Immature natural killer cell (primary cell): ENCODE measurements at regions not wholly inside any gene's neighbourhood (a gene's known extent, or its start where the extent isn't known, plus 50 kb on each side); places are given as distances from the start of the nearest gene placed in this dataset.

Source experiments
- DNase-seq, 3 donors: peaks; one replicate each; pipeline ENCODE4 v3.0.0; 2022; ENCODE audit warnings: mixed read lengths in 1 of 3
- H3K27ac Mint-ChIP-seq, 6 donors: one replicate each; pipeline ENCODE4 v1.8.0; 2020; ENCODE audit warnings: mixed read lengths in 6 of 6, mild to moderate bottlenecking in 5 of 6, inconsistent platforms in 4 of 6, moderate library complexity in 3 of 6
- H3K27me3 Mint-ChIP-seq, 3 donors: one replicate each; pipeline ENCODE4 v1.8.0; 2020 to 2021; ENCODE audit warnings: low read depth in 3 of 3, mild to moderate bottlenecking in 3 of 3, mixed read lengths in 3 of 3, moderate library complexity in 3 of 3, inconsistent platforms in 1 of 3
- H3K36me3 Mint-ChIP-seq, 3 donors: one replicate each; pipeline ENCODE4 v1.8.0; 2020; ENCODE audit warnings: mixed read lengths in 3 of 3, inconsistent platforms in 2 of 3, mild to moderate bottlenecking in 2 of 3
- H3K4me1 Mint-ChIP-seq, 2 donors: one replicate each; pipeline ENCODE4 v1.8.0; 2020; ENCODE audit warnings: inconsistent platforms in 2 of 2, mild to moderate bottlenecking in 2 of 2, mixed read lengths in 2 of 2, moderate library complexity in 1 of 2
- H3K4me3 Mint-ChIP-seq, 5 donors: one replicate each; pipeline ENCODE4 v1.8.0; 2020; ENCODE audit warnings: mild to moderate bottlenecking in 5 of 5, mixed read lengths in 5 of 5, inconsistent platforms in 3 of 5, moderate library complexity in 3 of 5
- H3K9me3 Mint-ChIP-seq, 6 donors: one replicate each; pipeline ENCODE4 v1.8.0; 2020; ENCODE audit warnings: mild to moderate bottlenecking in 6 of 6, mixed read lengths in 6 of 6, inconsistent platforms in 4 of 6, moderate library complexity in 3 of 6

DNA sequence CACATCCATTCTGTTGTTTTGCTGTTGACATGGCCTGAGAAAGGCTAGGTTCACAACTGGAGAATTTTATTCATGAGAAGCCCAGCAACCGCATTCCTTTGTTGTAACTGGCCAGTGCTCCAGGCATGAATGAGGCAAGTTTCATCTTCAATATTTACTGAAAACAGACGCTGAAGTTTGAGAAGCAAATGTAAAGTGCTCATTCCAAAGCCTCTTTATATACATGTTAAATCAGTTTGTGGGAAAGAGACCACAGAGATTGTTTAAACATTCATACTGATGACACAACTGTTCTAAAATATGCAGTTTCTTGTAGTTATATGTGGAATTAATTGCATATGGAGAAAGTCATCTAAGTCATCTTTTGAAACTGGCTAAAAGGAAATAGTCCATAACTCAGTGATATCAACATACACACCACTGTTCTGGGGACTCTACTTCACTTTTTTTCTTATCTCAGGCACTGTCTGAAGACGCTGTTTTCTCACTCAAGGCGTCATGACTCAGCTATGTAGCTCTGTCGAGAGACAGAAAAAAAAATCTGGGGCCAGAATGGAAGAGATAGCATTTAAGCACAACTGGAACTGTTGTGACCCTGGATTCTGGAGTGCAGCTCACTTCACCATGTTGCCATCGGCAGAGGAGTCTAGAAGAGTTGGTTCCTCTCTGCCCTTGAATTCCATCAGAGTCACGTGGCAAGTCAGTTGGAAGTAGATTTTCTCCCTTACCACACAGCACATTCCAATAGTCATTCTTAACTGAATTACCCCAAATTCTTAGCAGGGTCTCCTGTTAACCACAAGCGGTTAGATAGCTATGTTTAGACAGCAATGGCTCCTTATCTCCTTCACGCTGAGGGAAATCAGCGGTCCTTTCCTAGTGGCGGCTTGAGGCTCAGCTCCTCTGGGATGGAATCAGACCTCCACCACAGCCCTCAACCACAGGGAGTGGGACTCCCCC lies 258.4 kb upstream of the HMGA2 start:
- no peak for DNase-seq
- H3K27me3 Mint-ChIP-seq, result peaks cover 0 to 5% (median 2%) of the 10 kb centered on the region in 3 donors
- no peaks in the 10 kb centered on the region for H3K36me3 Mint-ChIP-seq
- H3K4me3 Mint-ChIP-seq, result no peak overlapping the region
- no peaks in the 10 kb centered on the region for H3K9me3 Mint-ChIP-seq
- H3K27ac Mint-ChIP-seq, result no peak overlapping the region
- H3K4me1 Mint-ChIP-seq, result no peaks in the 10 kb centered on the region

DNA sequence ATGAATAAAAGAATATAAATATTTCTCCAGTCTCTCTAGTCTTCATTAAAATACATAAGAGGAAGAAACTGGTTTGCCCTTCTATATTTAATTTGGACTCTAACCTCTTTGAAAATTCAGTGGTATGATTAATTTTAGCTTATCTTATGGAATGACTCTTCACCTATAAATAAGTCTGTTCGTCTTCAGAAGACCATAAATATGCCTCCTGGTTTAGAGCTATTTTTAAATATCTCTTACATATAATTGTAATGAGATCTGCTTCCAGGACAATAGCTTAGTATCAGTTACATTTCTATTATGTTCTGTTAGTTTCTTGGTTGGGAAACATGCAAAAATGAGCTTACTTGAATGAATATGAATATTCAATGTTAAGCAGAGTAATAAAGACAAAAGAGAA lies 257.5 kb upstream of the HMGA2 start:
- Mint-ChIP-seq H3K4me3 (no peak overlapping the region), H3K4me1 (no peaks in the 10 kb centered on the region), H3K27me3 (peaks cover 0 to 5% (median 0%) of the 10 kb centered on the region in 3 donors), H3K36me3 (no peaks in the 10 kb centered on the region), H3K9me3 (no peaks in the 10 kb centered on the region), H3K27ac (no peak overlapping the region)
- DNase-seq, result no peak

DNA sequence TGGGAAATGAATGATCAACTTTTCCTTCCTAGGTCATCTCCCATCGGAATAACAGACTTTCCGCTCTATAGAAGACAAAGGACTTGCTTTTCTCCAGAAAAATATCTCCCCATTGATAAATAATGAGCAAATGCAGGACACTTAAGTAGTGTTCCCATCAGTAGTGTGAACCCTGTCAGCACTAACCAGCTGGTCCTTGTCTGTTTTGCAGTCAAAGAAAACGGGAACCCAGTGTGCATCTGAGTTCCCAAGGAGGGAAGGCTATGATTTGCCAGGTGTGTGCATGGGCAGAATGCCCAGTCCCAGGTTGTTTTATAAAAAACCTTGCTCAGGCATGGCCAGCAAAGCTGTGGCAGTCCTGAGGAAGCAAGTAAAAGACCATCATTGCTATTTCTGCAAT lies 256.5 kb upstream of the HMGA2 start:
- Mint-ChIP-seq H3K27ac (no peak overlapping the region), H3K36me3 (no peaks in the 10 kb centered on the region), H3K9me3 (peaks cover 0 to 2% (median 0%) of the 10 kb centered on the region in 6 donors), H3K27me3 (peaks cover 0 to 5% (median 2%) of the 10 kb centered on the region in 3 donors), H3K4me1 (no peaks in the 10 kb centered on the region), H3K4me3 (no peak overlapping the region)
- no peak for DNase-seq

DNA sequence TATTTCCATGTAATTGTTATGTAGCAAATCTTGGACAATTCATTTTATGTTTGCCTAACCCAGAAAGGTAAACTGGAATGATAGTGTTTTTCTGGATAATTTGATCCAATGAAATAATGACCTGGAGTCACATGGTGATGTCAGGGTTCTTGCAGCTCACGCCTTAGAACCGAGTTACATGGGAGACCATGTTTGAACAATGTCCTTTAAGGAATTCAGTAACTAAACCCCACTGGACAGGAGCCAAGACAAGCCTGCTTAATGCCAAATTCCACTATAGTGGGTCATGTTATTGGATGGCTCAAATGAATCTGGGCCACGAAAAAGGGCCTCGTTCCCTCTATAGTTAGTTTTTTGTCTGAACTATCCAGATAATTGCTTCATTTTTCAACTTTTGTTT lies 255.8 kb upstream of the HMGA2 start:
- no peaks in the 10 kb centered on the region for H3K4me1 Mint-ChIP-seq
- no peak for DNase-seq
- H3K27ac Mint-ChIP-seq, result no peak overlapping the region
- no peaks in the 10 kb centered on the region for H3K36me3 Mint-ChIP-seq
- H3K4me3 Mint-ChIP-seq, result no peak overlapping the region
- peaks cover under 1 to 6% (median 4%) of the 10 kb centered on the region in 6 donors for H3K9me3 Mint-ChIP-seq
- H3K27me3 Mint-ChIP-seq, result peaks cover 0 to 5% (median 2%) of the 10 kb centered on the region in 3 donors

DNA sequence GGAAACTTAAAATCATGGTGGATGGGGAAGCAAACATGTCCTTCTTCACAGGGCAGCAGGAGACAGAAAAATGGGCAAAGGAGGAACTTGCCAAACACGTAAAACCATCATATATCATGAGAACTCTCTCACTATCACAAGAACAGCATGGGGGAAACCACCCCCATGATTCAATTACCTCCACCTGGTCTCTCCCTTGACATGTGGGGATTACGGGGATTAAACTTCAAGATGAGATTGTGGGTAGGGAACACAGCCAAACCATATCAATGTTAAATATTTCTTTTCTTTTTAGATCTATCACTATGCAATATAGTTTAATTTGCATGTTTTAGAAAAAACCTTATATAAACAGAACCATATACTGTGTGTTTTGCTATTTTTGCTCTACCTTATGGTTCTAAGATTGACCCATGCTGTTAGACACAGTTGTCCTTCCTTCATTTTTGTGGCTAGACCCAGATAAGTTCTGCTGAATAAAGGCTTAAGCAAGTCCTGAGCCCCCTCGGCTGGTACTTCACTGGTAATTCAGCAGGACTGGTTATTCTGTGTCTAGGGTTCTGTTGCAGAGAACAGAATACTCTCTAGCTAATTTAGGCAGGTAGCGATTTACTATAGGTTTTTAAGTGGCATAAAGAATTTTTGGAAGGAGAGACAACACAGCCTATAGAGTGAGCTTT lies 253.7 kb upstream of the HMGA2 start:
- no peak overlapping the region for H3K4me3 Mint-ChIP-seq
- peaks cover 2 to 24% (median 13%) of the 10 kb centered on the region in 6 donors for H3K9me3 Mint-ChIP-seq
- no peak for DNase-seq
- no peak overlapping the region for H3K27ac Mint-ChIP-seq
- H3K36me3 Mint-ChIP-seq, result no peaks in the 10 kb centered on the region
- H3K27me3 Mint-ChIP-seq, result peaks cover 0 to 5% (median 2%) of the 10 kb centered on the region in 3 donors
- H3K4me1 Mint-ChIP-seq, result no peaks in the 10 kb centered on the region

DNA sequence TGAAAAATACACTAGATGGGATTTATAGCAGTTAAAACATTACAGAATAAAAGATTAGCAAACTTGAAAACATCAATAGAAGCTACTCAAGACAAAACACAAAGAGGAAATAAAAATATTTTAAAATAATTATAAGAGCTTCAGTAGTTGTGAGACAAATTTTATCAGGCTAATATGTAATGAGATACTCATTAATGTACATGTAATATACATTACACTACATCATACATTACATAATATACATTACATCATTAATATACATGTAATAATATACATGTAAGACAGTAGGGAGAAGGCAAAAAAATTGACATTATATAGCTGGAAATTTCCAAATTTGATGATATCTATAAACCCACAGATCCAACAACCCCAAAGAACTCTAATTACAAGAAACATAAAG lies 249.4 kb upstream of the HMGA2 start:
- H3K36me3 Mint-ChIP-seq, result no peaks in the 10 kb centered on the region
- H3K27ac Mint-ChIP-seq, result no peak overlapping the region
- peaks cover 5 to 27% (median 13%) of the 10 kb centered on the region in 6 donors for H3K9me3 Mint-ChIP-seq
- no peak for DNase-seq
- peaks cover 0 to 3% (median 2%) of the 10 kb centered on the region in 3 donors for H3K27me3 Mint-ChIP-seq
- no peak overlapping the region for H3K4me3 Mint-ChIP-seq
- no peaks in the 10 kb centered on the region for H3K4me1 Mint-ChIP-seq

DNA sequence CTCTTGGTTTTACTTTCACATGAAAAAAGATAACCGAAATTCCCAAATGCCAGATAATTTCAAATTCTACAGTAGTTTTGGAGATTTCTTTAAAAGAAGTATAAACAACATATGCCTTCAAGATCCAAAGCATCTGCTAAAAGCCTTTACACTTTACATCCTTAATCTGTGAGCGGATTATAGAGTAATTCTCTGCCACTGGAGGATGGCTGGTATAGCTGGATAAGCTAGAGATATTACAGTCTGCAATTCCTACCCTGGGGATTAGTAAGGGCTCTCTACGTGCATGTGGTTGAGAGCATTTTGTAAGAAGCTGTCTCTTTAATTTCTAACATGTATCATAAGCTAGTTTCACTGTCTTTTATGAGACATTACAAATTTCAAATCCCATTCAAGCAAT lies 240.3 kb upstream of the HMGA2 start:
- Mint-ChIP-seq H3K4me3 (no peak overlapping the region), H3K27me3 (peaks cover 0 to 6% (median 2%) of the 10 kb centered on the region in 3 donors), H3K4me1 (no peaks in the 10 kb centered on the region), H3K9me3 (peaks cover 0 to 1% (median 0%) of the 10 kb centered on the region in 6 donors), H3K36me3 (no peaks in the 10 kb centered on the region), H3K27ac (no peak overlapping the region)
- no peak for DNase-seq

DNA sequence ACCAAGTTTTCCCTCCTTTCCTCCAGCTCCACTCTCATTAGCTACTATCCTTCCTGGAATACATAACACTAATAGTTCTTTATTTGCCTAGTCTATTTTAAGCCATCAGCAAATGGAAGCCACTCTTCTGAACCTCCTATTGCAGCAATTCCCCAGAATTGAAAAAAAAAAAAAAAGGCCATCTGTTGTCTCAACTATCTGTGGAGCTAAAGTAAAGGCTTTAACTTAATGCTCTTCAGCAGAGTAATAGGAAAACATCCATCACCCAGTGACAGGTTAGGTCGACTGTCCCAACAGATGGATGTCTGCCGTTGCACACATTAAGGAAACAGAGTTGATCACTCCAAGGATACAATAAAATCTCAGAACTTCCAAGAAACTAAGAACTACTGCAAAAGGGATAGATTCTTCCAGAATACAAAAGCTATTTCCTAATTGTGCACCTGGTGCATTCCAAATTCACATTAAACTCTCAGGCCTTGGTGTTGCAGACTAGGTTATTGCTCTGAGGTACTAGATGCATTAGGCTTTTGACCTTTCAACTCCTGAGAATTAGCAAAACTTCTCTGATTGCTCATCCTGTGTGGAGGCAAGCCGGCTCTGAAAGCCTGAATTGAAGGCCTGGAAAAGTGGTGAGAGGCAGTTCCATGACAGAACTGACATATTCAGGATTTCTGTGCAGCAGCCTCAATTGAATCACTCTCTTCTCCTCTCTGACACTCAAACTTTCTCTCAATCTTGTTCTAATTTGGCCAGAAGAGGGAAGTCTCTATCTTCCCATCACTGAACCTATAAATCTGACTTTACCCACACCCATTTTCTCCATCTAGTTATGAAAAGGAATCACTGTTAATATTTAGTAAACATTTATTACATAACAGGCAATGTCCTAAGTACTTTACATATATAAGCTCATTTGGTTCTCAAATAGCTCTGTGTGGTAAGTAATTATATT lies 238.4 kb upstream of the HMGA2 start:
- Mint-ChIP-seq H3K9me3 (no peaks in the 10 kb centered on the region), H3K4me3 (no peak overlapping the region), H3K27me3 (peaks cover 0 to 2% (median 2%) of the 10 kb centered on the region in 3 donors), H3K4me1 (no peaks in the 10 kb centered on the region), H3K36me3 (no peaks in the 10 kb centered on the region), H3K27ac (no peak overlapping the region)
- DNase-seq, result no peak

DNA sequence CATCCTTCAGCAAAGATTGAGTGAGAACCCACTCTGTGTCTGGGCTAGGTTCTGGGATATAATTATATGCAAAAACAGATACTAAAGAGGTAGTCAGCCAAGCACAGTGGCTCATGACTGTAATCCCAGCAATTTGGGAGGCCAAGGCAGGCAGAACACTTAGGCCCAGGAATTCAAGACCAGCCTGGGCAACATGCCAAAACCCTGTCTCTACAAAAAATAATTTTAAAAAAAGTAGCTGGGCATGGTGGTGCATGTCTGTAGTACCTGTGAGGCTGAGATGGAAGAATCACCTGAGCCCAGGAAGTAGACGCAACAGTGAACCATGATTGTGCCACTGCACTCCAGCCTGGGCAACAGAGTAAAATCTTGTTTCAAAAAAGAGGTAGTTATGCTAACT lies 237.5 kb upstream of the HMGA2 start:
- Mint-ChIP-seq H3K9me3 (no peaks in the 10 kb centered on the region), H3K27ac (no peak overlapping the region), H3K27me3 (peaks cover 2 to 3% (median 2%) of the 10 kb centered on the region in 3 donors), H3K36me3 (no peaks in the 10 kb centered on the region), H3K4me1 (no peaks in the 10 kb centered on the region), H3K4me3 (no peak overlapping the region)
- no peak for DNase-seq

DNA sequence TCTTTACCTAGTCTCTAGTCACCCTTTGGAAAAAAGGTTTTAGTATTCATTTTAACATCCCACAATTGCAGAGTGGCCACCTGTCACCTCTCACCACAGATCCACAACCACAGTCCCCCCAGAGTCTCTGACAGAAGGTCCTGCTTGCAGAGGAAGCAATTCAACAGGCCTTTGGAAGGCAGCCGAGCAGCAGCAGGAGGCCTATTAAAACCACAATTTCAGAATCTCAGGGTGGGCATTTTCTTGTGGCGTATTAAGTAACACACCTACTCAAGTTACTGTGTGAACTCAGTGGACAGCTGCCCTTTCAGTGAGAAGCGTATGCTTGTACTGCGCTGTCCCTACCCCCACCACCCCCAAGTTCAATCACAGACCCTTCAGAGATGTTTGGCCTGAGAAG lies 234.0 kb upstream of the HMGA2 start:
- H3K27me3 Mint-ChIP-seq, result peaks cover 2 to 4% (median 3%) of the 10 kb centered on the region in 3 donors
- no peak overlapping the region for H3K27ac Mint-ChIP-seq
- H3K4me3 Mint-ChIP-seq, result no peak overlapping the region
- DNase-seq, result no peak
- H3K36me3 Mint-ChIP-seq, result no peaks in the 10 kb centered on the region
- H3K4me1 Mint-ChIP-seq, result no peaks in the 10 kb centered on the region
- H3K9me3 Mint-ChIP-seq, result peaks cover 0 to 3% (median 0%) of the 10 kb centered on the region in 6 donors

DNA sequence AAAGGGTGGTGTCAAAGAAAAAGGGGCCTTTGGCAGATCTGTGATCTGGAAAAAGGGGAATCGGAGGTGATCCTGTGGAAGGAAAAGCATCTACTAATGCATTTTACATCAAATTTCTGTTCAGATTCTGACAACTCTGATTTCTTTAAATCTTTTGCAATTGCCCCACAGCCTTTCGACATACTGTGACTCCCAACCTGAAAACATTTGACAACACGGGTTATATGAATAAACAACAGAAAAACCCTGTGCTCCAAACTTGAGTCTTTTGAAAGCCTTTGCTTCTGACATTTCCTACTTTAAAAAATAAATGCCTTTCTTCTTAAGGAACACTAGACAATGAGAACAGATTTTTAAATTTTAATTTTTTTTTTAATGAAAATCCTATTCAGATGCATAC lies 231.9 kb upstream of the HMGA2 start:
- no peak for DNase-seq
- no peaks in the 10 kb centered on the region for H3K4me1 Mint-ChIP-seq
- H3K4me3 Mint-ChIP-seq, result no peak overlapping the region
- H3K27me3 Mint-ChIP-seq, result peaks cover 0 to 6% (median 4%) of the 10 kb centered on the region in 3 donors
- no peak overlapping the region for H3K27ac Mint-ChIP-seq
- peaks cover 0 to 3% (median 0%) of the 10 kb centered on the region in 6 donors for H3K9me3 Mint-ChIP-seq
- no peaks in the 10 kb centered on the region for H3K36me3 Mint-ChIP-seq

DNA sequence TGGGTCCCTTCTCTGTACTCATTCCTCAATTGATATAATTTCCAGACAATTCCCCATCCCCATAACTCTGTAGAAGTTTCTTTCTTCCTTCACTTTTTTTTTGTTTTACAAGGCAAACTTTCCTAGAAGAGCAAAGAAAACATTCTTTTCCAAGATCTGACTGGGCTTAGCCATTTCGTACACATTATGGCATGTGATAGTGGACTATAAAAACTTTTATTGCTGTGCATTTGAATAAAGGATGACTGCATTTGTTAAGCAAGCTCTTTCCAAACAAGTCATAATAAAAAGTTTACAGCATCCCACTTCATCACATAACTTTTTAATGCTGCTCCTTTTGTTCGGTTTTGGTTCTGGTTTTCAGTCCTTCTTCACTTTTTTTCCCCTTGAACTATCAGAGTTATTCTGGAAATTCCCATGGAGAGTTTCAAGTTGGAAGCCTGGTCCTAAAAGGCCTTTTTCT lies 231.0 kb upstream of the HMGA2 start:
- Mint-ChIP-seq H3K36me3 (no peaks in the 10 kb centered on the region), H3K27me3 (peaks cover 2 to 5% (median 4%) of the 10 kb centered on the region in 3 donors), H3K4me3 (no peak overlapping the region), H3K4me1 (no peaks in the 10 kb centered on the region), H3K9me3 (peaks cover 0 to 3% (median 0%) of the 10 kb centered on the region in 6 donors), H3K27ac (no peak overlapping the region)
- DNase-seq, result no peak

DNA sequence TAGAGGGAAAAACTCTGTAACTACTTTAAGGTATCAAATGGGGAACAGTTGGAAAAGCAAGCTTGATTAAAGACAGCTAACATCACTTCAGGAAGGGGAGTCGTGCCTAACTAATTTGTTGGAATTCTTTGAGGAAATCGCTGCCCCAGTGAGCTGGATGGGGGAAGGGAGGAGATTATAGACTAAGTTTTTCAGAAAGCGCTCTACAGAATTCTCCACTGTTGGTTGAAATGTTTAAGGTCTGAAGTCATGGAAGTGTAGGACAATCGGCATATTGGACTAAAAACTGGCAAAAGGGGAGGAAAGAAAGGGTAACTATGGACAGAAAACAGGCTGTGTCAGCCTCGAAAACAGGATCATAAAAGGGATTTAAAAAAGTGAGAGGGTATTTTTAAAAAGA lies 229.9 kb upstream of the HMGA2 start:
- Mint-ChIP-seq H3K4me1 (no peaks in the 10 kb centered on the region), H3K36me3 (no peaks in the 10 kb centered on the region), H3K27ac (no peak overlapping the region), H3K4me3 (no peak overlapping the region), H3K27me3 (peaks cover 4 to 7% (median 4%) of the 10 kb centered on the region in 3 donors), H3K9me3 (peaks cover 0 to 3% (median 0%) of the 10 kb centered on the region in 6 donors)
- DNase-seq, result no peak
